GM18868 (cell line): ENCODE measurements at regions not wholly inside any gene's neighbourhood (a gene's known extent, or its start where the extent isn't known, plus 50 kb on each side); places are given as distances from the start of the nearest gene placed in this dataset.
"Not testable (repeated sequence)": the region's sequence is repeated elsewhere in the genome, so short reads cannot be mapped to it uniquely, and the experiment has no call there.

ENCODE experiments used
- ATAC-seq: cut with Tn5 transposase; IDR thresholded peaks from one replicate; pipeline ENCODE4 v1.9.1; 2021; ENCODE audit warnings: mild to moderate bottlenecking, moderate library complexity; ENCODE audit not compliant: unreplicated experiment

- no peak for ATAC-seq
Measured at GRCh38 chr21:28877318-28877884, 115.3 kb downstream of the LTN1 start.

- no peak for ATAC-seq
Measured at GRCh38 chr21:28875078-28875477, 117.6 kb downstream of the LTN1 start.

- ATAC-seq: no peak
Measured at GRCh38 chr21:28872218-28872617, 120.5 kb downstream of the LTN1 start.

- no peak for ATAC-seq
Measured at GRCh38 chr21:28871388-28872010, 121.2 kb downstream of the LTN1 start.

- no peak for ATAC-seq
Measured at GRCh38 chr21:28867401-28867800, 125.3 kb downstream of the LTN1 start.

- ATAC-seq: no peak
Measured at GRCh38 chr21:28865488-28866186, 127.0 kb downstream of the LTN1 start.

- ATAC-seq: no peak
Measured at GRCh38 chr21:28858424-28858823, 134.3 kb downstream of the LTN1 start.

- ATAC-seq: no peak
Measured at GRCh38 chr21:28857752-28858151, 134.9 kb downstream of the LTN1 start.

- ATAC-seq: no peak
Measured at GRCh38 chr21:28856588-28857250, 136.0 kb downstream of the LTN1 start.

- ATAC-seq: no peak
Measured at GRCh38 chr21:28852706-28853105, 140.0 kb downstream of the LTN1 start.

- ATAC-seq: no peak
Measured at GRCh38 chr21:28851645-28852044, 141.0 kb downstream of the LTN1 start.

GRCh38 chr21:28839237-28839636 is 153.4 kb downstream of the LTN1 start:
- not testable (repeated sequence) for ATAC-seq

GRCh38 chr21:28837426-28837825 is 155.3 kb downstream of the LTN1 start:
- not testable (repeated sequence) for ATAC-seq

- ATAC-seq: not testable (repeated sequence)
Measured at GRCh38 chr21:28836588-28836987, 156.1 kb downstream of the LTN1 start.

- no peak for ATAC-seq
Measured at GRCh38 chr21:28834335-28835238, 158.1 kb downstream of the LTN1 start.

- ATAC-seq: no peak
Measured at GRCh38 chr21:28833609-28834008, 159.1 kb downstream of the LTN1 start.

- no peak for ATAC-seq
Measured at GRCh38 chr21:28833182-28833581, 159.5 kb downstream of the LTN1 start.

GRCh38 chr21:28832715-28833061 is 160.0 kb downstream of the LTN1 start:
- no peak for ATAC-seq

- ATAC-seq: no peak
Measured at GRCh38 chr21:28832013-28832714, 160.5 kb downstream of the LTN1 start.

- ATAC-seq: no peak
Measured at GRCh38 chr21:28828981-28829380, 163.7 kb downstream of the LTN1 start.
